ENCODE measurements at regions not wholly inside any gene's neighbourhood (a gene's known extent, or its start where the extent isn't known, plus 50 kb on each side); places are given as distances from the start of the nearest gene placed in this dataset.

DNA sequence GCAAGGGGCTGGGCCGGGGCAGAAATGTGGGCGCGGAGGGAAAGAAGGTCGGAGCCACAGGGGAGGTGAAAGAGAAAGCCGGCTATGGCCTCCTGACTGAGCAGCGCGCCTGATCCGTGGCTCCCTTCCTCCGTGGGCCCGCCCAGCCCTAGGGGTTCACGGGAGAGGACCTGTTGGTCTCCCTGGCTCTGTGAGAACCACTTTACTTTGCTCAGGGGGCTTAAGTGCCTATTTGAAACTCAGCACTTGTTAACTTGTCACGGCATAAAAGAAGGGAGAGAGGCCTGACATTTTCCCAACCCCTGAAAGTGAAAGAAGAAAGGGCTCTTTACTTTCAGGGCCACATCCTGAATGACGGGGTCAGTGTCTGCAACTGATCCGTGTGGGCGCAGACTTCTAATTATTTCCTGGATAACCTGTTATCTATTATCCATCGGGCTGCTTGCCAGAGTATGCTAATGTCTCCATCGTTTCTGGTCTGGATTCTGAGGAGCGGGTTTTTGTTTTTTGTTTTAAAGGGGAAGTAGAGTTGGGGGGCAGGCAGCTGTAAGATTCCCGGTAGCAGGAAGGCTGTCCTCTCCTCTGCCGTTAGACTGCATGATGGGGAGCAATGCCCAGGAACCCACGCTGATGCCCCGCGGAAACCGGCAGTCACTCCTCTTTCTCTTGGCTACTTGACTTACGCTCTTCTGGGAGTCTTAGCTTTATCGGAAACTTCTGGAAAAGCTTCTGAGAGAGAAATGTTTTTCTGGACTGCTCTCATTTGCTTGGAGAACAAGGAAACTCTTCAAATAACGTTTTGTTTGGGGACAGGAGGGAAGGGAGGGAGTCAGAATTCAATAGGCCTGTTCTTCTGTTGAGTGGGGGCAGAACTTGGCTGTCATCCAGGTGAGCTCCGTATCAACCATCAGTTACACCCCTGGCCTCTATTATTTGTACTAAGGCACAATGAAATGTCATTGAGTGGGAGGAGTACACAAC lies 127.7 kb upstream of the MAX start:
- no peak overlapping the region for H3K27ac ChIP-seq

DNA sequence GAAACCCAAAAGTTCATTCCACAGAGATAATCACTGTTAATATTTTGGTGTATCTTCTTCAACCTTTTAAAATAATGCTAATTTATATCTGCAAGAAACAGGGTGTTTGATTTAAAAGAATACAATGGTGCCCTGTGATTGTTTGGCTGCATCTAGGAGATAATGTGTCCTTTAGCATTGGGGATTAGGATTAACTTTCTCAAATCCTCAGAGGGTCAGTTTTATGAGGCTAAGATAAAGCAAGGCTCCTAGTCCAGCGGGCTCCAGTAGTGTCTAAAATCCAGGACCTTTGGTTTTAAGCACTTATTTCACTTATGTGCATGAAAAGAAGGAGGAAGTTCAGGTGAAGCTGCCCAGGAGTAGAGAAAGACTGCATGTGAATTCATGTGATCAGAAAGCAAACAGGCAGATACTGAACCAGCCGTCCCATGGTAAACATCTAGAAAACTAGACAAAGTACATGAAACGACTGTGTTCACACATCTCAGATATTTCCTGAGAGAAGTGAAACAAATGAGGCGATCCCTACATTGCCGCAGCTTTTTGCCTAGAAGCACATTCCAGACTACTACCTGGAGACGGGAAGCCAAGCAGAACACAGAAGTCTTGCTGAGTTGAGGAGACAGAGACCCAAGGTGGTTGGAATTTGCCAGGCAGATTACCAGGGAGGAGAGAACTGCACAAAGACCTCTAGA lies 129.1 kb upstream of the MAX start:
- TF ChIP-seq, protein P1, sequence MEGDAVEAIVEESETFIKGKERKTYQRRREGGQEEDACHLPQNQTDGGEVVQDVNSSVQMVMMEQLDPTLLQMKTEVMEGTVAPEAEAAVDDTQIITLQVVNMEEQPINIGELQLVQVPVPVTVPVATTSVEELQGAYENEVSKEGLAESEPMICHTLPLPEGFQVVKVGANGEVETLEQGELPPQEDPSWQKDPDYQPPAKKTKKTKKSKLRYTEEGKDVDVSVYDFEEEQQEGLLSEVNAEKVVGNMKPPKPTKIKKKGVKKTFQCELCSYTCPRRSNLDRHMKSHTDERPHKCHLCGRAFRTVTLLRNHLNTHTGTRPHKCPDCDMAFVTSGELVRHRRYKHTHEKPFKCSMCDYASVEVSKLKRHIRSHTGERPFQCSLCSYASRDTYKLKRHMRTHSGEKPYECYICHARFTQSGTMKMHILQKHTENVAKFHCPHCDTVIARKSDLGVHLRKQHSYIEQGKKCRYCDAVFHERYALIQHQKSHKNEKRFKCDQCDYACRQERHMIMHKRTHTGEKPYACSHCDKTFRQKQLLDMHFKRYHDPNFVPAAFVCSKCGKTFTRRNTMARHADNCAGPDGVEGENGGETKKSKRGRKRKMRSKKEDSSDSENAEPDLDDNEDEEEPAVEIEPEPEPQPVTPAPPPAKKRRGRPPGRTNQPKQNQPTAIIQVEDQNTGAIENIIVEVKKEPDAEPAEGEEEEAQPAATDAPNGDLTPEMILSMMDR (conservative IDR thresholded peaks at IDR 0.05) = no peak
- TF ChIP-seq ZFX (IDR thresholded peaks at IDR 0.05) = no peak
- no peak overlapping the region for H3K27ac ChIP-seq

More for the DNA sequence above, 127.7 kb upstream of the MAX start:
- TF ChIP-seq ZFX (IDR thresholded peaks at IDR 0.05) = no peak
- TF ChIP-seq, protein P1 (conservative IDR thresholded peaks at IDR 0.05) = no peak

DNA sequence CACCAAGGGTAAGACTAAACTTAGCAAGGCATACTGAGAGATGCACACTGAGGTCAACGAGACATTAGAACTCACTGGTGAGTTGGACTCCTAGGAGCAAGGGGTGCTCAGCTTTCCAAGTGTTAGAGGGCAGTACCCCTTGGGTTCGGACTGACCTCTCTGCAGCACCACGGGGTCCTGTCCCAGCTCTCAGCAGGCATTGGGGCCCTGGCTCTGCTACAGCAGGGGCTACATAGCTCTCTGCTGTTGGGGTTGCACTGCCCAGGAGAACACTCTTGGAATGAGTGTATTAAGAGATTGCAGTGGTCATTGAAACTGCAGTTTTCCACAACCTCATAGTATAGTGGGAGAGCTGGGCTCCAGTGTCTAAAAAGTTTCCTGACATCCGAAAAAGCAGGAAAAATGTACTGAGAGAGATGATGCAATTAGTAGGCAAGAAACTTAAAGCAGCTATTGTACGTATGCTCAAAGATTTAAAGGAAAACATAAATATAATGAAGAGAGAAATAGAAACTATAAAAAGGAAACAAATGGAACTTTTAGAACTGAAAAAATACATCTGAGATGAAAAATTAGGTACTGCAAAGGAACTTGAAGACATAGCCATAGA lies 132.5 kb upstream of the MAX start:
- no peak overlapping the region for H3K27ac ChIP-seq
- no peak for TF ChIP-seq ZFX (IDR thresholded peaks at IDR 0.05)
- TF ChIP-seq, protein P1 (conservative IDR thresholded peaks at IDR 0.05) = no peak

DNA sequence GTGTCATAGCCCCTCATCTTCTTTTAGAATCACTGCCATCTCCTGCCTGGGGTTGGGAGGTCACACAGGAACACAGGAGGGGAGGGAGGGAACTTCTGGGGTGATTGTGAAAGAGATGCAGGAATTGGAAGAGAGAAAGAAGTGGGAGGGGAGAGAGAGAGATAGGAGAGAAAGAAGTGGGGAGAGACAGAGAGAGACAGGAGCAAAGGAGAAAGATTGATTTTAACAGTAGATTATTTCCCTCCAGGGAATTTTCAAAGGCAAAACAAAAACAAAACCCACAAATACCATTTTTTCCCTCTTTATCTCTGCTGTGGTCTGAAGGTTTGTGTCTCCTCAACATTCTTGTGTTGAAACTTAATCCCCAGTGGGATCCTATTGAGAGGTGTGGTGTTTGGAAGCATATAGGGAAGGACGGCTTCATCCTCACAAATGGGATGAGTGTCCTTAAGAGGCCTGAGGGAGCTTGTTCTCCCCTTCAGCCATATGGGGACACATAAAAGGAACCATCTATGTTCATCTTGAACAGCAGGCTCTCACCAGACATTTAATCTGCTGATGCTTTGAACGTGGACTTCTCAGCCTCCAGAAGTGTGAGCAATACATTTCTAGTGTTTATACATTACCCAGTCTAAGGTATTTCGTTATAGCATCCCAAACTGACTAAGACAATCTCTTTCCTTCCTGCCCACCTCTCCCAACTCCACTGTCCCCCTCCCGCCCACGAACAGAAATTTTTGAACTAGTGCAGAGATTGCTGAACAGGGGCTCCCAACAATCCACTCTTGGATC lies 134.9 kb upstream of the MAX start:
- no peak overlapping the region for H3K27ac ChIP-seq
- TF ChIP-seq ZFX (IDR thresholded peaks at IDR 0.05) = no peak
- TF ChIP-seq, protein P1 (conservative IDR thresholded peaks at IDR 0.05) = no peak

DNA sequence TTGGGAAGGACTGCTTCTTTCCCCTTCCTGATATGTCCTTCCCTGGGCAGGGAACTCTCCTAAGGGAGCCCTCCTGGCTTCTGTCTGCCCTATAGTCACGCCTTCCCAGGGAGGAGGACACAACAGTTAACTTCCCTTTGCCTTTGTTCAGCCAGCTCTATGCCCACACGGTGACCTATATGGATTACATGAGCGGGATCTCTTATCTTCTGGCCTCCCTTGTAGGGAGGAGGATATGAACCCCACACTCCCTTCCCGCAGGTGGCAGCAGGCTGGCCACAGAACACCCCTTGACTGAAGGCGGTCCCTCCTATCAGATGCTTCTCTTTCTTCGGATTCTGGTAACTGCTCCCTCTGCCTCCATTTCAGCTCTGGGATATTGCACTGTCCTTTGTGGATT lies 135.6 kb upstream of the MAX start:
- no peak overlapping the region for H3K27ac ChIP-seq

DNA sequence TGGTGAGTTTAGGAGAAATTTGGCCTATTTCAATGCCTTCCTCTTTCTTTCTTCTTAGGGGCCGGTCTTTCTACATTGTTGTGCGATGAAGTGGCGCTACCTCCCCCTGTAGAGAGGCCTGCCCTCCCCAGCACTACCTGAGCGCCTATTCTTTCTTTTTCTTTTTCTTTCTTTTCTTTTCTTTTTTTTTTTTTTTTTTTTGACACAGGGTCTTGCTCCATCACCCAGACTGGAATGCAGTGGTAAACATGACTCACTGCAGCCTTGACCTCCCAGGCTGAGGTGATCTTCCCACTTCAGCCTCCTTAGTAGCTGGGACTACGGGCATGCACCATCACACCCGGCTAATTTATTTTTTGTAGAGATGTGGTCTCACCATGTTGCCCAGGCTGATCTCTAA lies 136.1 kb upstream of the MAX start:
- TF ChIP-seq ZFX (IDR thresholded peaks at IDR 0.05) = no peak
- TF ChIP-seq, protein P1 (conservative IDR thresholded peaks at IDR 0.05) = no peak
- no peak overlapping the region for H3K27ac ChIP-seq

More for the DNA sequence above, 135.6 kb upstream of the MAX start:
- TF ChIP-seq ZFX (IDR thresholded peaks at IDR 0.05) = no peak
- TF ChIP-seq, protein P1 (conservative IDR thresholded peaks at IDR 0.05) = no peak

Measured in C4-2B (cell line).